Colon (tissue), 2 donors: ENCODE measurements at regions not wholly inside any gene's neighbourhood (a gene's known extent, or its start where the extent isn't known, plus 50 kb on each side); places are given as distances from the start of the nearest gene placed in this dataset.

ENCODE experiments used
- FAIRE-seq: peaks from 2 replicates; lab custom pipeline; 2012; peaks lifted over from hg19 to GRCh38; lab: Jason Lieb, UNC
- donor health status: control.
- donor health status: control.

DNA sequence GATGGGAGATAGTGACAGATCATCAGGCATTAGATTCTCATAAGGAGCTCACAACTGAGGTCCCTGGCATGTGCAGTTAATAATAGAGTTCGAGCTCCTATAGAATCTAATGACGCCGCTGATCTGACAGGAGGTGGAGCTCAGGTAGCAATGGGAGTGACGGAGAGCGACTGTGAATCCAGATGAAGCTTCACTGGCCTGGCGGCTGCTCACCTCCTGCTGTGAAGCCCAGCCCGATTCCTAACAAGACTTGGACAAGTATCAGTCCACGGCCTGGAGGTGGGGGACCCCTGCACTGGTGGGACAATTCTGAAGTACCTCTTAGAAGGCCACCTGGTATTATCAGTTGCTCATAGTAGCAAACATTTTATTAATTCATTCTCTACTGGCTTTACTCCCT, 377.9 kb upstream of the ITGA1 start:
- no peak for FAIRE-seq

DNA sequence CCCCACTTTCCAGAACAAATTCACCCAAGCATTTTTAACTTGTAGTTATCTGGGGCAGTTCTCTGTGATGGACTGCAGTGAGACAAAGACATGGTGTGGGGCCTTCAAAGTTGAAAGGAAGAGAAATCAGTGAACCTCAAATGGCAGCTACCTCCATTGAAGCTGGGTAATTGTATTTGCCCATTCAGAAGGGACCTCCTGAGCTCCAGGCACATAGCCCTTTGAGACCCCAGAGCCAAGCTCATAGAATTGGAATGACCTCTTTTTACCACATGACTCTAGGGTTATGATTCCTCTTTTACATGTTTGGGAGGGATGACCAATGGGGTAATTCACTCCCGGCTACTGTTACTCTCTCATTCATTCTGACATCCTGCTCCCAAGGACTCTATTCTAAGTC, 368.4 kb upstream of the ITGA1 start:
- FAIRE-seq, result no peak

DNA sequence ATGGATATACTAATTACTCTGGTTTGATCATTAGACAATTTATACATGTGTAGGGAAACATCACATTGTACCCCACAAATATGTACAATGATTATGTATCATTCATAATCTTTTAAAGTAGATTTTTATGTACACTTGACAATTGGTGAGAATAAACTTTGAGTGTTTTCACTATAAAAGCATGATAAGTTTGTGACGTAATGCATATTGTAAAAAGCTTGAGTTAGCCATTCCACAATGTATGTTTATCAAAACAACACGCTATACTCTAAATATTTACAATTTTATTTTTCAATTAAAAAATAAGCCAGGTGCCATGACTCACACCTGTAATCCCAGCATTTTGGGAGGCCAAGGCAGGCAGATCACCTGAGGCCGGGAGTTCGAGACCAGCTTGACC, 360.1 kb upstream of the ITGA1 start:
- no peak for FAIRE-seq

DNA sequence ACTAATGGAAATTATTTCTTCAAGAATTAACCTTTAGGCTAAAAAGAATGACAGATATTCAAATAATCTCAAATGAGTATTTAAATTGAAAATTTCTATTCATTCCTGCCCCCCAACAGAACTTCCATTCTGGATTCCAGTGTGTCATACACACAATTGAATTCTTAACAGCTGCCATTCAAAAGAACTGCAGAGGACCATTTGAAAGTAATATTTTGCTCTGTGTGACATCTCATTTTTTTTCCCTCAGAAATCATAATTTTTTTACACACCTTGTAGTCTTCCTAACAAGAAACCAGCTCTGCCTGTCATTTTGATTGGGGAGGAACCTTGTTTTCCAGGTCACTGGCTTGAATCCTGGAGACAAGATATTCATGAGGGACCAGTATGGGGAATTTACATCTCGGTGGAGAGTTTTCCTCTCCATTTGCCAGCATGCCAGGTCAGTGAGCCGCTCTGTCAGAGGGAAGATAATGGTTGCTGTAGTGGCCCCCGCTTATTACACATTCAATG, 358.7 kb upstream of the ITGA1 start:
- no peak for FAIRE-seq

DNA sequence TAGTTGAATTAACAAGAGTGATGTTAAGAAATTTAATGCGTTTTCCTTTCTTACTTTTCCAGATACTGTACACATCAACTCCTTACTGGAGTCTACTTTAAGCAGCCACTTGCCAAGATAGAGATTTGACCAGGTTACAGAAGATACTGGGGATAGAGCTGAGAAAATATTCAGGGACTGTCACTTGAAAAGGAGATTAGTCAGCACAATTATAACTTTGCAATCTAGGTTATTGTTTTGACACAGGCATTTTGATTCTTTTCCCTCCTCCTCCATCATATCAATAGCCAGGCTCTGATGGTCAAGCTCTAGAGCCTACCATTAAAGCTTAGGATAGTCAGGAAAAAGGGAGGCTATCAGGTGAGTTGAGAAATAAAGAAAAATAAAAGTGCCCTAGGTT, 345.9 kb upstream of the ITGA1 start:
- no peak for FAIRE-seq

DNA sequence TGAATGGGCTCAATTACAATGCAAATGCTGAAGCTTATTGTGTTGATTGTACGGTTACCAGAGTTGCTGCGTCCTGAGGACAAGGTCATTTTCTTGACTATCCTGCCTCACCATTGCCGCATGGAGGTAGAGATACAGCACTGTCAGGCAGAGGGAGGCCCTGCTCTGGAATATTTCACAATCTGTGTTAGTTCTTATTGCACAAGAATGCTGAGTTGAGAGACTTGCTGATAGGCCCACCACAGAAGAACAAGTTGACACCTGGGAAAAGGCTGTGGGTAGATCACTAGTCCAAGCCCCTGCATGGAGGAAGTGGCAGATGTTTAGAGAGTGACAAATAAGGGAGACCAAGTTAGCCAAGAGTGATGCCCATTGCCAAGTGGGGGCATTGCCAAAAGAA, 344.5 kb upstream of the ITGA1 start:
- no peak for FAIRE-seq

DNA sequence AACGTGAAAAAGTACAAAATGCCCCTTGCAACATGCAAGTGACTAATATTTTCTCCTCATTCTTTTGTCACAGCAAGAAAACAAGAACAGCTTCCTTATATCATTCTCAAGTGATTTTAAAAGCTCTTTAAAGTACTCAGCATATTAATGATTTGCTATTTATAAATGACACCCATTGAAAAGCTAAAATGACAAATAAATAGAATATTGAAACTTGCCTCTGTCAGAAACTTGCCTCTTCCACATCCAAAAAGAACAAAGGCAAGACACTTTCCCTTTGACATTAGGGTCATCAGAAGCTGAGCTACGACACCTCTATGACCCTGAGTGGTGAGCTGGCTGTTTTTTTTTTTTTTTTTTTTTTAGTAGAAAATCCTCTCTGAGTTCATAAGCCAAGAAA, 339.6 kb upstream of the ITGA1 start:
- no peak for FAIRE-seq

DNA sequence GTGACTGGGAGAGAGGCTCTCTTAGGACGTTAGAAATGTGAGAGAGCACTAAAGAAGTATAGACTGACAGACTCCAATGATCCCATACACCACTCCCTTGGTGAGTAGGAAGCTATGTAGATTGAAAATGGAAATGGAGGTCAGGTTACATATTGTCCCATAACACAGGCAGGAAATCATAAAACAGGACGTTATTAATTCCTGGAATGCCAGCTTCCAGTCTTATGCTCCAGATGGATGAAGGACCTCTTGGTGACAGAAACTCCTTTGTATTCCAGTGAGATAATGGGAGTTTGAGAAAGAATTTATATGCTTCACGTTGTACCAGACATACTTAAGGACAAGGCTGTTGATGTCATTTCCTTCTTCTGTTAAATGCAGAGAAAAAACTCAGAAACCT, 338.2 kb upstream of the ITGA1 start:
- no peak for FAIRE-seq

DNA sequence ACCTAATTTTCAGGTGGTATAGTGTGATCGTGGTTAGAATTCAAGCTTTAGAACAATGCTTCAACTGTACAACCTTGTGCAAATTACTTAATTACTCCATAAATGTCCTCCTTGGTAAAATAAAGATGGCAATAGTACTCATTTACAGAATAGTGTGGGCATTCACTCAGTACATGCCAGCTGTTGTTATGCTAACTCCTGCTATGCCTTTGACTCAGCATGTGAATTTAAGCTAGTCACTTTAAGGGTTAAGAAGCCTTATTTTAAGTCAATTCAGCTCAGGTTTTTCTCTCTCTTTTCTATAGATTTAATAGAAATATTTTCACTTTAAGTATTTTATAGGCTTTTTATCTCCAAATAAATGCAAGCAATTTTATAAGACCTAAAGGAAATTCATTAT, 335.6 kb upstream of the ITGA1 start:
- no peak for FAIRE-seq

DNA sequence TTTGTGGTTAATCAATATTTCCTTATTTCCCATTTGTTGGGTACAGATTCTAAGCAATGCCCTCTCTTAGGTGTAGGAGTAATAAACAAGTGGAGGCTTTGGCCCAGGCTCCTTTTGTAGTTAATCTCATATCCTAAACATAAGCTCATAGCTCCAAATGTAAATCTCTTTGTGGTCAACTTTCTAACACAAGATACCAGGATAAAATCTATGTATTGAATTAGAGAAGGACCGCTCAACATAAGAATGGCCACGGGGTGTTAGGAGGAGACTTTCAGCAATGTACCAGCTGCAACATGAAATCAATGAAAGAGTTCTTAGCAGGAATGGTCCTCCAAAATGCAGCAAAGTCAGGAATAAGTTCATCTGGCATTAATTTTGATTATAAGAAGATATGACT, 334.5 kb upstream of the ITGA1 start:
- no peak for FAIRE-seq

DNA sequence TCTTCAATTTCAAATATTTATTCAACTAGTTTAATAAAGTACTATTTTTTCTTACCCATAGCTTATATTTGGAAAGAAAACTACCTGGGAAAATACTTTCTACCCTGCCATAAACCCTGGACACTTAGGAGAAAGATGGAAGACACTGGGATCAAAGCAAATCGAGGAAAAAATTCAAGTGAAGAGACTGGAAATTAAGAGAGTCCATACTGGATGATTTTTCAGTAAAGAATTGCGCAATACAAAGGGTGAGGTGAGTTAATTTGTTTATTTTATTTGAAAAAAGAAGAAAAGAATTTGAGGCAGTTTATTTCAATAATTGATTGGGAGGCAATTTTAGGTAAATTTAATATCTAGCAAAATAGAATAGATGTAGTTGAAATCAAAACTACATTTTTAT, 331.8 kb upstream of the ITGA1 start:
- no peak for FAIRE-seq

DNA sequence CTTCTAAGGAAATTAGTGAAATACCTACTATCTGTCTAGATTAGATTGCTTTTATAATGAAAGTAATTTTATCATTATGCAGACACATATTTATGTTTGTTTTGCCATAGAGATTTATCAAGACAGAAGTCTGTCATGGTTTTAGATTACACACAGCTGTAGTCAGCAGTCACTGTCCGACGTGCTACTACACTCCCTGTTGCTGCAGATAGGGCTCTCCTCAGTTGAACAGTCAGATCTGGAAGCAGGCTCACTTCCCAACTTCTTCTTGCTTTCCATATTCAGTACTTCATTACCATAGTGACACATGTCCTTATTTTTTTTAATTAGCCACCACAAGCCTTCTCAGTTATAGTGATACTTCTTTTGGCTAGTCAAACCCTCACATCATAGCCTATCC, 329.9 kb upstream of the ITGA1 start:
- no peak for FAIRE-seq

DNA sequence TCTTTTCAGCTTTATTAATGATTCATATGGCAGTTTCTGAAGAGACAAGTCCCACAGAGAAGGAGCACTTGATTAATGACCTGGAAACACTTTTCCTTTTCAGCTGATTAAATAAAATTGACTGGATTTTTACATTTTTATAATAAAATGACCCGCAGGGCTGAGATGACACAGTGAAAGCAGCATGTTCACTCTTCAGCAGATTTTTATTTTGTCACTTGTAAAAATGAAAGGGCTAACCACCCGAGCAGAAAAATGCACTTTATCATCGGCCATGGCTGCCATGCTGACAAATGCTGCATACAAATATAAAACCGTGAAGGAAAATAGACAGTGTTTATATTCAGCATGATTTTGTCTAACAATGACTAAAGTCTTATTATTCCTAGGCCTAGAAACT, 321.6 kb upstream of the ITGA1 start:
- FAIRE-seq, result no peak

DNA sequence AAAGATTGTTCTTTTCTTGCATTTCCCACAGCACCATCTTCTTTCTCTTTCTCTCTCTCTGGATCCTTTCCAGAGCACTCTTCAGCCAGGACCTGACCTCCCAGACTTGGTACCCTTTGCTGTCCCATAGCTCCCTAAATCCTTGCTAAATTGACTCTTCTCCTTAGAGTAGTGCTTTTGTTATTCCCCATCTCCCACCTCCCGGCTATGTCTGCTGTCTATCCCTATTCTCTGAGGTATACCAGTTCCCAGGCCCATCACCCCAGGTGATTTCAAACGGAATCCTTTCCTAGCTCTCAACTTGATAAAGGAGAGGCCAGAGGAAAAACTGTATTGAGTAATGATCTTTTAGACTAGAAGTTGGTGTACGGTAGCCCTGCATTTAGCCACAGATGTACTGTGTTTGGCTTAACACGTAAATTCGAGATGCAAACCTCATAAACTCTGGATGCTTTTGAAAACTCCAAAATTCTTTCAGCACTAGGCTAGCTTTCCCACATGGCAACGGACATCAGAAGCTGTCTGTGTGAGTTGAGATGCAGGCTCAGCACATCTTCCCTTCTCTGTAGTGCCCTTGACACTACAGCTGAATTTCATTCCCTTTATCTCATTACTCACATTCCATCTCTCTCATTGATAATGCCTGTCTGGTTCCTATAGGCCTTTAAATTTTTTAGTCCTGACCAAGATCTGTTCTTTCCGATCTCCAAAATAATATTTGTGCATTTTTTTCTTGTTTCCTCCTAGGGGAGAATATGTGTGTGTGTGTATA, 320.8 kb upstream of the ITGA1 start:
- no peak for FAIRE-seq

DNA sequence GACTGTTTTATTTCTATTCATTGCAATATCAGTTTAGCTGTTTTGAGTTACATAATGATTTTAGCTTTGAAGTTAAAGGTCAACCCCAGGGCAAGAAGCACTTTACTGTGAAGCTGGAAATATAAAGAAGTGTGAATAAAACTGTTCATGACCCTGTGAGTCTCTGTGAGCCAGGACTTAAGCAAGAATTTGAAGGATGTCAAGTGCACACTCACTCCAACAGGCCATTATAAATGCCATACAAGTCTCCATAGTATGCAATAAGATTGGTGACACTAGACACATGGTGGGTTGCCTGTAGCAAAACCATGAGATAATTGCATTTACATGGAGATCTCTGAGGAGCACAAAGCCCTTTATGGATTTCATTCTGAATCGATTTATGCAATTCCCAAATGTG, 318.7 kb upstream of the ITGA1 start:
- FAIRE-seq, result no peak

DNA sequence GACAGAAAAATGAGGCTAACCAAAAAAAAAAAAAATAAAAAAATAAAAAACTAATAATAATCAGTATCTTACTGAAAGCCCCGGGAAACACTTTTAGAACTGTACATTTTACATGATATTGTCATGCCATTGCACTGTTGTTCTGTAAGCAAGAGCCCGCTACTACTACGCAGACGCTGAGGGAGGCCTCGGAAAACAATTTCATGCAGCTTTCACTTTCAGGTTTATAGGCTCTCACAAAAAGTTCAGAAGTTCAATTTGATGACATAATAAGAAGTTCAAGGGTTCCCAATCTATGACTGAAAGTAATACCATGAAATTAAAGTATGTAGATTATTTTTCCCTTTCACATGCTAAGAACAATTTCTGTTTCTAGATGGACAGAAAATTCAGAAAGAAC, 318.3 kb upstream of the ITGA1 start:
- FAIRE-seq, result no peak

DNA sequence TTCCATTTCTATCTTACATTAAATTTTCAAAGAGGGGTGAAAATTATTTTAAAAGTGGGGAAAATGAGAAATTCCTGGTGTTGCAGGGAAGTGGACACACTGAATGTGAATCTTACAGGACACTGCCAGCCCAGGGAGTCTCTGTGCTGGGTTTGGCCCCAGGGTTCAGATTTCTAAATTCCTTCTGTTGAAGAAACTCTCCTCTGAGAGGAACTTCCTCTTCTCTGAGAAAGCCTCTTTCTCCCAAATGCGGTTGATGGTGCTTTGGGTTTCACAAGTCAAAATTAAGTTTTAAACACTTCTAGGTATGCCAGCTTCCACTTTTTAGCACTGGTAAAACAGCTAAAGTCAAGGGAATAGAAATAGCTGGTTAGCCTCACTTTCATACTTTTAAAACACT, 317.9 kb upstream of the ITGA1 start:
- no peak for FAIRE-seq

DNA sequence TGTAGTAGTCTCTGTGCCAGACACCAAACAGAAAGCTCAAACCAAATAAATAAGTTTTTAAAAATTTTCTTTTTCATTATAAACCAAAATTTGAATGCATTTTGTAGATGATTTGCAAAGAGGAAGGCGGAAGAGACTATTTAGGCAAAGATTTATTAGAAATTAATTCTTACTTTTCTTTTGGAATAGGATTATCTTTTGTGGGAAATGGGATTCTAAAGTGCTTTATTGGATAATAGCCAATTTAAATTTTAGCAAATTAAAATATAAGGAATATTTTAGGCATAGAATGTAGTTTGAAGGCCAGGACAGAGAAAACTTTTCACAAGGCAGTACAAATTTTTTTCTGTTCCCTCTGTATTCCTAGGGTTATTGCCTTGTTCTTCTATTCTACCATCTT, 311.4 kb upstream of the ITGA1 start:
- no peak for FAIRE-seq

DNA sequence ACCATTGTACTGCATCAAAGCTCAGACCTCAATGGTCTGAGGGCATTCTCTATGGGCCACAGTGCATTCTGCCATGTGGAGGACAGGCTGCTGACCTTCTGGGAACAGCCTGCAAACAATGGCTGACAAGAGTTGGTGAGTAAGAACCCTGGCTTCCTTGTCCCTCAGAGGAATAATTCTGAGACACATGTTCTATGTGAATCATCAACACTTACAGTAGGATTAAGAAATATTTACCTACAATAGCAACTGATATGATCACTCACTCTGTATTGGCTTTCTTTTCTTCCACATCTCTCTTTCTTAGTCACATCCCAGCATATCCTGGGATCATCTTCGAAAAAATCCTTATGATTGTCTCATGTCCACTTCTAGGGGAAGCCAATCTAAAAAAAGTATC, 306.5 kb upstream of the ITGA1 start:
- FAIRE-seq, result no peak

DNA sequence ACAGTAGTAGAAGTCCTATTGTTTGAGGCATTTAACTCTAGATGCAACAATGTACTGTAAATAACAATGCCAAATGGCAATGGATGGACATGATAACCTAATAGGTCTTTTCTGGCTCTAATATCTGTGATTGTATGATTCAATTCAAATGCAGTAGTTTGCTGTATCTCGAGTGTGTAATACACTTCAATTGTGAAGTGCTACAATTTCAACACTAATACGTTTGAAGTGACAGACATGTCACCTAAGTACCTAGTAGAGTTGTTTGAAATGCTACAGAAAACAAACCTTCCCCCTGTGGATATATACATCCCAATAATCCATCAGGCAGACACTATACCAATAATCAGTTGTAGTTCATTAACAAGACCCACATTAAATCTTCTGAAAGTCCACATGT, 305.9 kb upstream of the ITGA1 start:
- FAIRE-seq, result no peak

DNA sequence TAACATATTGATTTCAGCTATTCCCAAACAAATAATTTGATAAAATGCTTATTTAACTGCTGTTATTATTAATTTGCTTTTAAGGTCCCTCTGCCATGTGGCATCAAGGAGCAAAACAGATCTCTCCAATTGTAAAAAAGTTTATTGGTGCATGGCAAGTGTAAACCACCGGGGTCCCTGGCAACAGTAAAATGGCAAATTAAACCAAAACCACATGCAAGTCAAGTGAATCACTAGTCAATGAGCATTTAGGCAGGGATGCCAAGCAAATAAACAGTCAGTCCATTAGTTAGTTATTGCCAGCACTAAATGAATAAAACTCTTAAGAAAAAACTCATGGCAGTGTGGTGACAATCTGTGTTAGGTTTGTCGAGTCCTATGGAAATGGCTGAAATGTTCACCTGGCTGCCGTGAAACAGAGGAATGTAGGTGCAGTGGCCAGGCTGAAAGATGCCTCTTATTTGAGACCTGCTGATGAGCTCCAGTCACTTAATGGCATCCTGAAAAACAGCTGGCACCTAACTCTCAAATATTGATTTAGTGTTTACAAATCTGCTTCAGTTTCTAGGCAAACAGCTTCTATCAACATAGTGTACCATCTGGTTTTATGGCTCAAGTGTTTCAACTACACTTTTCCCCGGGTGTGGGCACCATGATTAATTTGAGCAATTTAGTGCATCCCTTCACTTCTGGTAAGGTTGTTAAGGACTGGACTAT, 296.5 kb upstream of the ITGA1 start:
- FAIRE-seq, result no peak

DNA sequence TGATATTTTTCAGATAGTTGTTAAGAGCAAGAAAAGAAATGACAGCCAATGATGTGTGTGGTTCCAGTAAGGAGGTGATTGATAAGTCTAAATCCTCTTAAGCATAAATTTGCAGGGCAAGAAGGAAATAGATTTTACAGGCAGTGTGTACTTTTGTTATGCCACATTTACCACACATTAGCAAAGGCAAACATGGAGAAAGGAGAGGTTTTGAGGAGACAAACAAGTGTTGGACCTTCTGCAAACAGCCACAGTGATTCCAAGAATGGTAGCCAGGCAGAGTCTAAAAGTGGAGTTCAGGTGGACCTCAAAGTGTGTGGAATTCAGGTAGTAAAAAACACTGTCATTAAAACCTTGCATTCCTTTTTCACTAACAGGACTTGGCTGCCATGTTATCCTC, 295.9 kb upstream of the ITGA1 start:
- FAIRE-seq, result no peak

DNA sequence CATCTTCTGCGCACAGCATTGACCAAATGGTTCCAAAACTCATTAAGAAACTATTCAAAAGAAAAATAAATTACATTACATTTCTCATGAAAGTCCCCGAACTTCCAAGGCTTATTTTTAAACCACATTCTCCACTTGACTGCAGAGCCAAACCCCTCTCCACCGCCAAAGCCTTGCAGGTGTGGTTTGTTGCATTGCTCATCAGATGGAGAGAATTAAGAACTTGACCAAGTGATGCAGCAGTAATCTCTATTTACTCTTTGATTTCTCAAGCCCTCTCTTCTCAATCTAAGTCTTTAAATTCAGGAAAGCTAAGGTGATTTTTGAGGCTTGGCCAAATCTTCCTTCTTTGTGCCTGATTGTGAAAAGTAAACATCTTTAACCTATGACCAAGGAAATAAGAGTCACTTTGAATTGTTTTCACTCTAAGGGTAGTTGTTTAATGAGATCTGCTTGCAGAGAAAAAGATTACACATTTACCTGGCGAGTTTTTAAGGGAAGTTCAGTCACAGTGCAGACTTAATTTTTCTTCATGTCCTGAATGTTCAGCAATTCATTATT, 290.5 kb upstream of the ITGA1 start:
- no peak for FAIRE-seq

DNA sequence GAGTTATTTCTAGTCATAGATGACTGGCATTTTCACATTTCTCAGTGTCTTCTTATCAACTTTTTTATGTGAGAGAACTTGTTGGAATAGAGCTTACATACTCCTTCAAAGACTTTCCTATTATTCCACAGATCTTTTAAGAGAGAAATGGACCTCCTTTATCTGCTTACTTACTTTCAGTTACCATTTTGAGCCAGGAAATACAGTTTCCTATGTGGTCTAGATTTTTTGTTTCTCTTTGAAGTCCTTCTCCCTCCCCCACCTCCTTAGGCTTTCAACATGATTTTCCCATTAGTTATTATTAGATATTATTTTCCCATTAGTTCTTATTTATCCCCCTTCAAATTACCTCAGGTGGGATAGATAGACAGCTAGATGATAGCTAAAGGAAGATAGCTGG, 289.1 kb upstream of the ITGA1 start:
- FAIRE-seq, result no peak
